ENCODE measurements at regions not wholly inside any gene's neighbourhood (a gene's known extent, or its start where the extent isn't known, plus 50 kb on each side); places are given as distances from the start of the nearest gene placed in this dataset.

- DNase-seq (ENCODE audit: low read depth) = no peak
- no peak for TF ChIP-seq CTCF (IDR thresholded peaks at IDR 0.05; ENCODE audit: insufficient read depth, low read depth, low read length)
- H3K4me3 ChIP-seq (ENCODE audit: low read depth, low read length) = no peak overlapping the region
Observed at GRCh38 chr1:215453440-215453839, 113.7 kb upstream of the KCTD3 start.

- no peak overlapping the region for H3K4me3 ChIP-seq (ENCODE audit: low read depth, low read length)
- no peak for DNase-seq (ENCODE audit: low read depth)
- no peak for TF ChIP-seq CTCF (IDR thresholded peaks at IDR 0.05; ENCODE audit: insufficient read depth, low read depth, low read length)
Observed at GRCh38 chr1:215457213-215457612, 109.9 kb upstream of the KCTD3 start.

- no peak overlapping the region for H3K4me3 ChIP-seq (ENCODE audit: low read depth, low read length)
- no peak for TF ChIP-seq CTCF (IDR thresholded peaks at IDR 0.05; ENCODE audit: insufficient read depth, low read depth, low read length)
- DNase-seq (ENCODE audit: low read depth) = no peak
Observed at GRCh38 chr1:215458104-215458503, 109.0 kb upstream of the KCTD3 start.

GRCh38 chr1:215458562-215458961 lies 108.5 kb upstream of the KCTD3 start:
- DNase-seq (ENCODE audit: low read depth) = no peak
- no peak overlapping the region for H3K4me3 ChIP-seq (ENCODE audit: low read depth, low read length)
- TF ChIP-seq CTCF (IDR thresholded peaks at IDR 0.05; ENCODE audit: insufficient read depth, low read depth, low read length) = no peak

GRCh38 chr1:215459136-215459535 lies 108.0 kb upstream of the KCTD3 start:
- TF ChIP-seq CTCF (IDR thresholded peaks at IDR 0.05; ENCODE audit: insufficient read depth, low read depth, low read length) = no peak

GRCh38 chr1:215466361-215466760 lies 100.7 kb upstream of the KCTD3 start:
- no peak overlapping the region for H3K4me3 ChIP-seq (ENCODE audit: low read depth, low read length)
- DNase-seq (ENCODE audit: low read depth) = no peak
- TF ChIP-seq CTCF (IDR thresholded peaks at IDR 0.05; ENCODE audit: insufficient read depth, low read depth, low read length) = no peak

More at GRCh38 chr1:215459136-215459535, 108.0 kb upstream of the KCTD3 start:
- DNase-seq (ENCODE audit: low read depth) = no peak
- no peak overlapping the region for H3K4me3 ChIP-seq (ENCODE audit: low read depth, low read length)

GRCh38 chr1:215471463-215471862 lies 95.6 kb upstream of the KCTD3 start:
- TF ChIP-seq CTCF (IDR thresholded peaks at IDR 0.05; ENCODE audit: insufficient read depth, low read depth, low read length) = no peak
- H3K4me3 ChIP-seq (ENCODE audit: low read depth, low read length) = no peak overlapping the region
- DNase-seq (ENCODE audit: low read depth) = no peak

Data from fibroblast of villous mesenchyme (primary cell).